ENCODE measurements at regions not wholly inside any gene's neighbourhood (a gene's known extent, or its start where the extent isn't known, plus 50 kb on each side); places are given as distances from the start of the nearest gene placed in this dataset.
"Not testable (repeated sequence)": the region's sequence is repeated elsewhere in the genome, so short reads cannot be mapped to it uniquely, and the experiment has no call there.

DNA sequence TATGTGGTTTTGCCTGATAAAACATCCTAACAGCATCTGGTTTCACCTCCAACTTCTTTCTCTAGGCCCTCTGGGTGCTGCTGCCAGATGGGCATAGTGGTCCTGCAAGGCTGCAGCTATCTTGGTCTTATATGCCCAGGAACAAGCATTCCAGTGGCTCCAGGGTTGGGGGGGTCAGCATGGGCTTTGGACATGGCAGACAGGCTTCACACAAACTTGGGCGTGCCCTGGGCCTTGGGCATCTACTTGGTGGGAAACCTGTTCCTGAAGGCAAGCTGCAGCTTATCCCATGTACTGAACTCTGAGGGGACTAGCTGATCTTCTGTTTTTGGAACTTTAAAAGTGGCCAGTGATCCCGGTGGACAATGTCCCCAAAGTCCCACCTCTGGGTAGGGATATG, 54.9 kb upstream of the ZNF678 start:
- Histone ChIP-seq H3K4me1 (no peaks in the 10 kb centered on the region), H3K36me3 (no peaks in the 10 kb centered on the region), H3K27ac (no peak overlapping the region), H3K4me3 (no peak overlapping the region), H3K9me3 (no peaks in the 10 kb centered on the region), H3K27me3 (peaks cover 0 to 6% of the 10 kb centered on the region in 2 donors)
- TF ChIP-seq EP300 (IDR thresholded peaks at IDR 0.05) (no peak), POLR2A (IDR thresholded peaks at IDR 0.05) (no peak)
- TF ChIP-seq, protein P1, sequence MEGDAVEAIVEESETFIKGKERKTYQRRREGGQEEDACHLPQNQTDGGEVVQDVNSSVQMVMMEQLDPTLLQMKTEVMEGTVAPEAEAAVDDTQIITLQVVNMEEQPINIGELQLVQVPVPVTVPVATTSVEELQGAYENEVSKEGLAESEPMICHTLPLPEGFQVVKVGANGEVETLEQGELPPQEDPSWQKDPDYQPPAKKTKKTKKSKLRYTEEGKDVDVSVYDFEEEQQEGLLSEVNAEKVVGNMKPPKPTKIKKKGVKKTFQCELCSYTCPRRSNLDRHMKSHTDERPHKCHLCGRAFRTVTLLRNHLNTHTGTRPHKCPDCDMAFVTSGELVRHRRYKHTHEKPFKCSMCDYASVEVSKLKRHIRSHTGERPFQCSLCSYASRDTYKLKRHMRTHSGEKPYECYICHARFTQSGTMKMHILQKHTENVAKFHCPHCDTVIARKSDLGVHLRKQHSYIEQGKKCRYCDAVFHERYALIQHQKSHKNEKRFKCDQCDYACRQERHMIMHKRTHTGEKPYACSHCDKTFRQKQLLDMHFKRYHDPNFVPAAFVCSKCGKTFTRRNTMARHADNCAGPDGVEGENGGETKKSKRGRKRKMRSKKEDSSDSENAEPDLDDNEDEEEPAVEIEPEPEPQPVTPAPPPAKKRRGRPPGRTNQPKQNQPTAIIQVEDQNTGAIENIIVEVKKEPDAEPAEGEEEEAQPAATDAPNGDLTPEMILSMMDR (IDR thresholded peaks at IDR 0.05) = no peak
- WGBS, 2 donors = 86 to 96% methylated on average over 2 of the region's 2 CpGs
- no peak for DNase-seq (ENCODE audit: low spot score in 2 of 2)

DNA sequence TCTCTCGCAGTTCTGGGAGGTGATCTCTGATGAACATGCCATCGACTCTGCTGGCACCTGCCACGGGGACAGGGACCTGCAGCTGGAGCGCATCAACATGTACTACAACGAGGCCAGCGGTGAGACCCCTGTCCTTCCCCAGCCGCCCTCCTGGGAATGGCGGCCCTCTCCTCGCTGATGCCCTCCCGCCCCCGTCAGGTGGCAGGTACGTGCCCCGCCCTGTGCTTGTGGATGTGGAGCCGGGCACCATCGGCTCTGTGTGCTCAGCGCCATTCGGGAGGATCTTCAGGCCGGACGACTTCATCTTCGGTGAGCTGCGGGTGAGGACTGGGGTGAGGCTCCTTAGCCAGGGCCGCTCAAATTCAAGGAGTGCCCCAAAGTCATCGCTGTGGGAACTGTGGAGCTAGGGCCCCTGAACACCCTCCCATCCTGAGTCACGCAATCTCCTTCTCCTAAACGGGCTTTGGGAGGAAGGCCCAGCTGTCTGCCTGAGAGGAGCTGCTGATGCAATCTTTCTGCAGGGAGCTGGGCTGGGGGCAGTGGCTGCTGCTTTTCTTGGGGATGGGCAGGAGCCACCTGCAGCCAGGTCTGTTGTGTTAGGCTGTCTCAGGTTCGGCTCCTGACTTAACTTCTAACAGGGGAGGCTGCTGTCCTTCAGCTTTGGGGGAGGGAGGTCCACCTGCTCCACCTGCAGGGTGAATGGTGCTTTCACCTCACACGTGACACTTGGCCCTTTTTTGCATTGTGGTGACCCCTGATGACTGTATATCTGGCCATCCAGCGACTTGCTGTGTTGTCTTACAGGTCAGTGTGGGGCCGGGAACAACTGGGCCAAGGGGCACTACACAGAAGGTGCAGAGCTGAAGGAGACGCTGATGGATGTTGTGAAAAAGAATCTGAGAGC, 56.6 kb upstream of the ZNF678 start:
- H3K9me3 ChIP-seq; H3K4me3 ChIP-seq; H3K27me3 ChIP-seq; DNase-seq (ENCODE audit: low spot score in 2 of 2); H3K36me3 ChIP-seq; H3K4me1 ChIP-seq; H3K27ac ChIP-seq: not testable (repeated sequence)
- no CpG with 5 or more reads among the region's 30 CpGs for WGBS, 2 donors

DNA sequence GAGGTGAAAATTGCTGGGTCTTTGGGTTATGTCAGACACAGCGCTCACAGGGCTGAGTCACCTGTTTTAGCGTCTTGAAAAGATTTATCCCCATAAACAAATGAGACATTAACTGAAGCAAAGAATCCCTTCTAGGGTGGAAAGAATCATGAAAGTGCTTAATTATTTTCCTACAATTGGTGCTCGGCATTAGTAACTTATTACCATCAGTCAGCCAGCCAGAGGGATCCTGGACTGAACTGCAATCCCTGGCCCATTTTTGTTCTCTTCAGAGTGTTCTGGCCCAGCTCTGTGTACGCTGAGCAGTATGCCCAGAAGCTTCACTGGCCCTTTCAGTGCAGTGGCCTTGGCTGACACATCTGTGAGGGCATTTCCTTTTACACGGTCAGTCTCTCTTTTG, 67.3 kb upstream of the ZNF678 start:
- not testable (repeated sequence) for DNase-seq (ENCODE audit: low spot score in 2 of 2); H3K9me3 ChIP-seq; H3K27me3 ChIP-seq; H3K4me1 ChIP-seq; H3K36me3 ChIP-seq; H3K27ac ChIP-seq; H3K4me3 ChIP-seq
- 36 to 70% methylated on average over 2 to 3 of the region's 5 CpGs for WGBS, 2 donors

DNA sequence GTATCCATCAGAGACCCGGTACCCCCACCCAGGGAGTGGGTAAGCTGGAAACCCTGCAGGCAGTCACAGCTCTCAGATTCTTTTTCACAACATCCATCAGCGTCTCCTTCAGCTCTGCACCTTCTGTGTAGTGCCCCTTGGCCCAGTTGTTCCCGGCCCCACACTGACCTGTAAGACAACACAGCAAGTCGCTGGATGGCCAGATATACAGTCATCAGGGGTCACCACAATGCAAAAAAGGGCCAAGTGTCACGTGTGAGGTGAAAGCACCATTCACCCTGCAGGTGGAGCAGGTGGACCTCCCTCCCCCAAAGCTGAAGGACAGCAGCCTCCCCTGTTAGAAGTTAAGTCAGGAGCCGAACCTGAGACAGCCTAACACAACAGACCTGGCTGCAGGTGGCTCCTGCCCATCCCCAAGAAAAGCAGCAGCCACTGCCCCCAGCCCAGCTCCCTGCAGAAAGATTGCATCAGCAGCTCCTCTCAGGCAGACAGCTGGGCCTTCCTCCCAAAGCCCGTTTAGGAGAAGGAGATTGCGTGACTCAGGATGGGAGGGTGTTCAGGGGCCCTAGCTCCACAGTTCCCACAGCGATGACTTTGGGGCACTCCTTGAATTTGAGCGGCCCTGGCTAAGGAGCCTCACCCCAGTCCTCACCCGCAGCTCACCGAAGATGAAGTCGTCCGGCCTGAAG, 69.3 kb upstream of the ZNF678 start:
- H3K27ac ChIP-seq; H3K27me3 ChIP-seq; H3K9me3 ChIP-seq; DNase-seq (ENCODE audit: low spot score in 2 of 2); H3K4me3 ChIP-seq; H3K36me3 ChIP-seq; H3K4me1 ChIP-seq: not testable (repeated sequence)
- 13 to 88% methylated on average over 1 to 2 of the region's 14 CpGs for WGBS, 2 donors

DNA sequence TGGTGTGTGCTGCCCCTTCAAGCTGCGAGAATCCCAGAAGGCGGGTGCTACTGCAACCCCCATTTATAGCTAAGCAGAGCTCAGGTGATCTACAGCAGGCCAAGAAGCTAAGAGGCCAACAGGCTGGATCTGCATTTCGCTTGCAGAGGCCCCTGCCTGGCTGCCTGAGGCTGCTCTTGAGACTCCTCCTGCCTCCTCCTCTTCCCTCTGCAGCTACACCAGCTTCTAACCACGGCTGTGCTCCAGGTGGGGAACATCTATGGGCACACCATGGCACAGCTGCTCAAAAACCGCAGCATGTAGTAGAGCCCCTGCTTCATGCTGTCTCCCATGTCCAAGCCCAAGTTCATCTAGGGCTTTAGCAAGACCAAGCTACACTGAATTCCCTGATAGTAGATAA, 72.9 kb upstream of the ZNF678 start:
- TF ChIP-seq EP300 (IDR thresholded peaks at IDR 0.05) (no peak), POLR2A (IDR thresholded peaks at IDR 0.05) (no peak)
- TF ChIP-seq, protein P1 (IDR thresholded peaks at IDR 0.05) = no peak
- no peaks in the 10 kb centered on the region for H3K36me3 ChIP-seq
- peaks cover 0 to 3% (median 0%) of the 10 kb centered on the region in 4 donors for H3K9me3 ChIP-seq
- H3K4me3 ChIP-seq = no peak overlapping the region
- no peak for DNase-seq (ENCODE audit: low spot score in 2 of 2)
- H3K27ac ChIP-seq = no peak overlapping the region
- no peaks in the 10 kb centered on the region for H3K27me3 ChIP-seq
- 68 to 90% methylated on average over 5 of the region's 5 CpGs for WGBS, 2 donors
- H3K4me1 ChIP-seq = no peaks in the 10 kb centered on the region

DNA sequence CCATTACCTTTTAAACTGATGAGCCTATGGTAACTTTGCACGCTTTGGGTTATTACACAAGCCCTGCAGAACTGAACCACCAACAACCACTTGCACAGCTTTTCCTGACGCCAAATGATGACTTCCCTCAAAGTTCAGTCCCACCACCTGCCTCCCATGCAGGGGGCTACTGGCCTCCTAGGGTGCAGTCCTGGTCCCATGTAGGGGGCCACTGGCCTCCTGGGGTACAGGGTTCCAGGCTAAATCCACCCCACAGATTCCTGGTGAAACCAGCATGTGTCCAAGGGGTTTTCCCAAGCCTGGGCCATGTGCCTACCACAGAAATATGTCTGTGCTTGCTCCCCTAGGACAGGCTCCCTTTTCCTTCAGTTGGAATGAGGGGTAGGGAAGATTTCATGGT, 73.4 kb upstream of the ZNF678 start:
- no peak overlapping the region for H3K27ac ChIP-seq
- no peak for DNase-seq (ENCODE audit: low spot score in 2 of 2)
- 80 to 83% methylated on average over 2 of the region's 2 CpGs for WGBS, 2 donors
- no peaks in the 10 kb centered on the region for H3K36me3 ChIP-seq
- H3K4me1 ChIP-seq = no peaks in the 10 kb centered on the region
- peaks cover 0 to 3% (median 0%) of the 10 kb centered on the region in 4 donors for H3K9me3 ChIP-seq
- H3K4me3 ChIP-seq = no peak overlapping the region
- TF ChIP-seq POLR2A (IDR thresholded peaks at IDR 0.05) (no peak), EP300 (IDR thresholded peaks at IDR 0.05) (no peak)
- TF ChIP-seq, protein P1 (IDR thresholded peaks at IDR 0.05) = no peak
- no peaks in the 10 kb centered on the region for H3K27me3 ChIP-seq

Data from tibial nerve (tissue), 4 donors.